22Rv1 (cell line): ENCODE measurements at regions not wholly inside any gene's neighbourhood (a gene's known extent, or its start where the extent isn't known, plus 50 kb on each side); places are given as distances from the start of the nearest gene placed in this dataset.

Source experiments
- H3K27ac ChIP-seq: fragments of 450-650 bp; 2 replicates; pipeline ENCODE4 v1.5.1; 2017
- ZFX ChIP-seq: fragments of 450-650 bp; IDR thresholded peaks from 2 replicates; pipeline ENCODE4 v1.6.1; 2017; ENCODE audit warnings: antibody characterized with exemption, borderline replicate concordance
- TF ChIP-seq, protein P1 (sequence below): fragments of 450-650 bp; IDR thresholded peaks from 2 replicates; pipeline ENCODE4 v1.5.1; 2017; ENCODE audit warnings: mild to moderate bottlenecking

DNA sequence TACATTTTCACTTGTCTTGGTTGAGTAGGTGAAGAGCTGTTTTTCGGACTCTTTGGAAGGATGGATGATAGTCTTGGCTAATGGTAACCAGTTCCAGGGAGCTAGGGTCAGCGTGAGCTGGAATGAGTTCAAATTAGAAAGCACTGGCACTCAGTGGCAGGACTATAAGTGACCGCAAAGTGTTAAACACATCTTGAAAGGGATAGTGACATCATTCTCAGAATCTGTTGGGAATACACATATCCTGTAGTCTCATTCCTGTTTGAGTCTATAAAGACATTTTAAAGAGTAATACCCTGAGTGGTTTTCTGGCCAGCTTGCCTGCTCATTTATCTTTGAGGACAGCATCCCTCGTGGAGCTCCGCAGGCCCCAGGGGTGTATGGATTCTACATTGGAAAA lies 56.7 kb upstream of the TMEM248 start:
- TF ChIP-seq, protein P1, sequence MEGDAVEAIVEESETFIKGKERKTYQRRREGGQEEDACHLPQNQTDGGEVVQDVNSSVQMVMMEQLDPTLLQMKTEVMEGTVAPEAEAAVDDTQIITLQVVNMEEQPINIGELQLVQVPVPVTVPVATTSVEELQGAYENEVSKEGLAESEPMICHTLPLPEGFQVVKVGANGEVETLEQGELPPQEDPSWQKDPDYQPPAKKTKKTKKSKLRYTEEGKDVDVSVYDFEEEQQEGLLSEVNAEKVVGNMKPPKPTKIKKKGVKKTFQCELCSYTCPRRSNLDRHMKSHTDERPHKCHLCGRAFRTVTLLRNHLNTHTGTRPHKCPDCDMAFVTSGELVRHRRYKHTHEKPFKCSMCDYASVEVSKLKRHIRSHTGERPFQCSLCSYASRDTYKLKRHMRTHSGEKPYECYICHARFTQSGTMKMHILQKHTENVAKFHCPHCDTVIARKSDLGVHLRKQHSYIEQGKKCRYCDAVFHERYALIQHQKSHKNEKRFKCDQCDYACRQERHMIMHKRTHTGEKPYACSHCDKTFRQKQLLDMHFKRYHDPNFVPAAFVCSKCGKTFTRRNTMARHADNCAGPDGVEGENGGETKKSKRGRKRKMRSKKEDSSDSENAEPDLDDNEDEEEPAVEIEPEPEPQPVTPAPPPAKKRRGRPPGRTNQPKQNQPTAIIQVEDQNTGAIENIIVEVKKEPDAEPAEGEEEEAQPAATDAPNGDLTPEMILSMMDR, result no peak
- TF ChIP-seq ZFX, result no peak
- no peak overlapping the region for H3K27ac ChIP-seq

- TF ChIP-seq, protein P1, result no peak
- TF ChIP-seq ZFX, result no peak
- peak overlapping the region; percentile 85; the same call in 1 of the 2 replicates for H3K27ac ChIP-seq
Observed at GRCh38 chr7:66865290-66865864, 55.6 kb upstream of the TMEM248 start.

GRCh38 chr7:66867198-66867790 lies 53.7 kb upstream of the TMEM248 start:
- no peak for TF ChIP-seq ZFX
- peak overlapping the region; percentile 85 for H3K27ac ChIP-seq

DNA sequence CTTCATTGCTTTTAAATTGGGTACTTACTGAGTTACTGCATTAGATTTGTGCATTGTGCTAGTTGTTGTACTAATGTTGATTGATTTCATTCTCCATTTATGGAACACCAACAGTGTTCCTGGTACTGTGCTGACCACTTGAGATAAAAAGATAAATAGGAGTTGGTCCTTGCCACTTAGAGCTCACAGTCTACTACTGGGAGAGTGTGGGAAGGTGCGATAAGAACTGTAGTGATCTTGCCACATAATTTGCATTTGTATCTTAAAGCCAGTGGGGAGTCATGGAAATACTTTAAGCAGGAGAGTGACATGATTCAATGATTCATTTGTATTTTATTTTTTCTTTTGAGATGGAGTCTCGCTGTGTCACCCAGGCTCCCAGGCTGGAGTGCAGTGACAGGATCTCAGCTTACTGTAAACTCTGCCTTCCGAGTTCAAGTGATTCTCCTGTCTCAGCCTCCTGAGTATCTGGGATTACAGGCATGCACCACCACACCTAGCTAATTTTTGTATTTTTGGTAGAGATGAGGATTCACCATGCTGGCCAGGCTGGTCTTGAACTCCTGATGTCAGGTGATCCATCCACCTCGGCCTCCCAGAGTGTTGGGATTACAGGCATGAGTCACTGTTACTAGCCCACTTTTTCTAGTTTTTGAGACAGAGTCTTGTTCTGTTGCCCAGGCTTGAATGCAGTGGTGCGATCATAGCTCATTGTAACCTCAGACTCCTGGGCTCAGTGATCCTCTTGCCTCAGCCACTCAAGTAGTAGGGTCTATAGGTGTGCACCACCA lies 51.2 kb upstream of the TMEM248 start:
- TF ChIP-seq, protein P1, result no peak
- TF ChIP-seq ZFX, result no peak
- H3K27ac ChIP-seq, result no peak overlapping the region

- H3K27ac ChIP-seq, result no peak overlapping the region
- TF ChIP-seq, protein P1, result no peak
- TF ChIP-seq ZFX, result no peak
Observed at GRCh38 chr7:66871076-66871475, 49.9 kb upstream of the TMEM248 start.
